ENCODE measurements at regions not wholly inside any gene's neighbourhood (a gene's known extent, or its start where the extent isn't known, plus 50 kb on each side); places are given as distances from the start of the nearest gene placed in this dataset.

- no peak for FAIRE-seq
- CTCF ChIA-PET (ENCODE audit: partially characterized antibody), result interaction anchor here (0.6 kb wide), 1 partner anchor 600 kb away, joined by 3 read pairs; no protein-coding TSS in a partner anchor
- H2BK5ac ChIP-seq (ENCODE audit: low read depth, low read length), result no peak overlapping the region
- TF ChIP-seq, protein P1, sequence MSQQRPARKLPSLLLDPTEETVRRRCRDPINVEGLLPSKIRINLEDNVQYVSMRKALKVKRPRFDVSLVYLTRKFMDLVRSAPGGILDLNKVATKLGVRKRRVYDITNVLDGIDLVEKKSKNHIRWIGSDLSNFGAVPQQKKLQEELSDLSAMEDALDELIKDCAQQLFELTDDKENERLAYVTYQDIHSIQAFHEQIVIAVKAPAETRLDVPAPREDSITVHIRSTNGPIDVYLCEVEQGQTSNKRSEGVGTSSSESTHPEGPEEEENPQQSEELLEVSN (IDR thresholded peaks at IDR 0.05), result no peak
- TF ChIP-seq BACH1 (IDR thresholded peaks at IDR 0.05; ENCODE audit: low read length), result no peak
- no peak for TF ChIP-seq CHD1 (IDR thresholded peaks at IDR 0.05; ENCODE audit: low read depth, low read length)
- TF ChIP-seq ZNF274 (IDR thresholded peaks at IDR 0.05; ENCODE audit: borderline replicate concordance, extremely low read depth, low read length), result no peak
- TF ChIP-seq SIRT6 (IDR thresholded peaks at IDR 0.05; ENCODE audit: low read length), result no peak
- no peak for TF ChIP-seq SRF (IDR thresholded peaks at IDR 0.05; ENCODE audit: low read depth, low read length)
- TF ChIP-seq EGR1 (IDR thresholded peaks at IDR 0.05; ENCODE audit: borderline replicate concordance, low read depth, low read length), result no peak
- TF ChIP-seq CHD2 (IDR thresholded peaks at IDR 0.05; ENCODE audit: low read length), result no peak
- TF ChIP-seq JUN (IDR thresholded peaks at IDR 0.05; ENCODE audit: low read depth, low read length), result no peak
- no peak for TF ChIP-seq TAF1 (IDR thresholded peaks at IDR 0.05; ENCODE audit: low read depth, low read length)
- TF ChIP-seq RAD21 (IDR thresholded peaks at IDR 0.05 in 1 of 2, conservative IDR thresholded peaks at IDR 0.05 in 1 of 2; ENCODE audit: low read depth in 2 of 2, low read length in 2 of 2), result no peak
- no peak for TF ChIP-seq BCL11A (IDR thresholded peaks at IDR 0.05; ENCODE audit: low read depth in 2 of 2, low read length in 2 of 2)
- no peak for TF ChIP-seq TBP (IDR thresholded peaks at IDR 0.05; ENCODE audit: low read depth, low read length)
- TF ChIP-seq YY1 (IDR thresholded peaks at IDR 0.05; ENCODE audit: low read depth, low read length), result no peak
These were observed 243.9 kb downstream of the TLE1 start for GRCh38 chr9:81445331-81445921.

More at GRCh38 chr9:81445331-81445921, 243.9 kb downstream of the TLE1 start:
- Histone ChIP-seq H2BK15ac (ENCODE audit: low read length) (no peak overlapping the region), H3K9me3 (ENCODE audit: insufficient read depth in 2 of 2, low read depth in 1 of 2, low read length in 1 of 2) (peaks cover 0 to 10% of the 10 kb centered on the region in 2 experiments; a peak in 2 of 4 replicates), H2BK120ac (replicated peaks; ENCODE audit: low read depth, low read length) (no peak overlapping the region), H2BK12ac (ENCODE audit: low read depth, low read length) (no peak overlapping the region), H4K91ac (replicated peaks; ENCODE audit: insufficient read length, low read length) (no peak overlapping the region), H3K27ac (ENCODE audit: low read depth, low read length) (no peak overlapping the region), H3K4me1 (replicated peaks in 1 of 4; ENCODE audit: control insufficient read depth in 3 of 4, insufficient read depth in 4 of 4, low read length in 3 of 4) (no peaks in the 10 kb centered on the region), H3K14ac (ENCODE audit: insufficient read length) (no peak overlapping the region), H3K23me2 (ENCODE audit: low read depth, low read length) (no peaks in the 10 kb centered on the region), H3K79me1 (ENCODE audit: low read depth, low read length) (no peaks in the 10 kb centered on the region), H4K8ac (ENCODE audit: extremely low read depth, insufficient read depth, low read length) (no peak overlapping the region), H3K9ac (replicated peaks in 1 of 4; ENCODE audit: extremely low read depth in 1 of 4, low read depth in 3 of 4, low read length in 3 of 4) (no peak overlapping the region), H3K4me2 (ENCODE audit: insufficient read depth in 1 of 2, low read depth in 2 of 2, low read length in 2 of 2) (no peak overlapping the region), H2AFZ (ENCODE audit: low read length) (no peak overlapping the region), H3K4ac (replicated peaks; ENCODE audit: insufficient read length, low read depth, low read length) (no peak overlapping the region), H3K36me3 (ENCODE audit: control insufficient read depth in 2 of 4, insufficient read depth in 4 of 4, low read length in 3 of 4) (no peaks in the 10 kb centered on the region), H3K27me3 (replicated peaks in 1 of 4; ENCODE audit: control insufficient read depth in 3 of 4, extremely low read depth in 1 of 4, insufficient read depth in 3 of 4, low read length in 3 of 4) (no peaks in the 10 kb centered on the region), H2BK20ac (ENCODE audit: low read length) (no peak overlapping the region), H3K18ac (ENCODE audit: extremely low read depth, low read length) (no peak overlapping the region), H2AK5ac (ENCODE audit: low read depth, low read length) (no peak overlapping the region), H4K5ac (ENCODE audit: insufficient read length, low read depth, low read length) (no peak overlapping the region), H3K79me2 (ENCODE audit: control insufficient read depth in 1 of 2, insufficient read depth in 2 of 2, low read length in 2 of 2) (no peaks in the 10 kb centered on the region), H3K56ac (replicated peaks; ENCODE audit: insufficient read length, low read depth, low read length) (no peak overlapping the region), H3K4me3 (ENCODE audit: extremely low read depth in 1 of 4, insufficient read depth in 2 of 4, low read depth in 3 of 4, low read length in 4 of 4) (no peak overlapping the region), H4K20me1 (replicated peaks in 1 of 2; ENCODE audit: control insufficient read depth in 1 of 2, insufficient read depth in 2 of 2, low read length in 2 of 2) (no peaks in the 10 kb centered on the region), H3K23ac (ENCODE audit: insufficient read length) (no peak overlapping the region)
- no peak for DNase-seq (ENCODE audit: low read depth in 1 of 2, low spot score in 2 of 2)
- POLR2A ChIA-PET (ENCODE audit: partially characterized antibody), result interaction anchor here (0.7 kb wide), 1 partner anchor 933 kb away, joined by 4 read pairs; no protein-coding TSS in a partner anchor
